Left lobe of liver (tissue), 2 donors: ENCODE measurements at regions not wholly inside any gene's neighbourhood (a gene's known extent, or its start where the extent isn't known, plus 50 kb on each side); places are given as distances from the start of the nearest gene placed in this dataset.

ENCODE experiments used
- ATAC-seq: fragments of 200-7000 bp; cut with Tn5 transposase; one replicate; pipeline ENCODE4 v1.9.1; 2020; ENCODE audit warnings: mild to moderate bottlenecking, moderate library complexity
- DNase-seq: peaks from one replicate; pipeline ENCODE4 v3.0.0-alpha.2; 2020; ENCODE audit warnings: low spot score
- donor health status: DM: no; HTN: no; CAD: no; lungs with moderate emphysema.
- donor health status: DM: no; HTN: yes; CAD: no.

DNA sequence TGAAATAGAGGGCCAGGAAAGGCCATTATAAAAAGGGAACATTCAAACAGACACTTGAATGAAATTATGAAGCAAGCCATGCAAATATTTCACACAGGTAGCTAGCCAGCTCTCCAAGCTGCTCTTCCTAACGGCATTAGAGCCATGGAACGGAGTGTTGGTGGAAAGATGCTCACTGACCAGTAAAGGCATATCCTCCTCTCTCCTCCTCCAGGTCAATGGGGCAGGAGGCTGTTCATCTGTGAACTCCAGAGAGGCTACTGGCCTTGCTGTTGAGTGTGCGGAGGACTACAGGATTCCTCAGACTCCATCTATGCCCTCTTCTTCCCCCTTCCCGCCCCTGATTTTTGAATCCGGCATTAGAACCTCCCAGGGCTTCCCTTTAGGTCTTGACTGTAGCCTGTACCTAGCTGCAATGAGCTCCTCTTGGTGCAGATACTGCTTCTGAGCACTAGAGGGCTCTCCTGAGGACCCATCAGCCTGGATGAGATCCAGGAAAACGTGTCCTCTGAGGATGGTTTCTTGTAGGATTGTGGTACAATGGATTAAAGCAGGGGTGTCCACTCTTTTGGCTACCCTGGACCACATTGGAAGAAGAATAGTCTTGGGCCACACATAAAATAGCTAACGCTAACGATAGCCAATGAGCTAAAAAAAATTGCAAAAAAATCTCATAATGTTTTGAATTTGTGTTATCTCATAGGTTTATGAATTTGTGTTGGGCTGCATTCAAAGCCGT is 162.2 kb downstream of the SREK1 start:
- ATAC-seq = peak; percentile 97

DNA sequence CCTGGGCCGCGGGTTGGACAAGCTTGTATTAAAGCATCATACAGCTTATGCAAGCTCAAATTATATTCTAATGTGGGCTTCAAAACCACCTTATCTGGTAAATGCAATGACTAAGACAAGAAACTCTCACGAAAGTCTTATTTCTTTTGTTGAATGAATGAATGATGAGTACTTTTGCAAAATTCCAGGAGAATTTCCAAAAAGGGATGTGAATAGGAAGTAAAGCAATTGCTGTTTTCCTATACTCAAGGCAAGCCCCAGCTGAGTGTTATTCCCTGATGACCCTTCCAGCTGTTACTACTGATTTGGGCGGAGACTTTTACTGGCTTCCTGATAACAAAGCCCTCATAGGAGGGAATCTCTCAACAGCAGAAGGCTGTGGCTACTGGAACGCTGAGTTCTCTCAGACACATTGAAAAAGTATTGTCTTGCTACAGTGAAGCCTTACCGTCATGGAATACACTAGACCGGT is 162.8 kb downstream of the SREK1 start:
- DNase-seq = no peak
- ATAC-seq = no peak

More for the DNA sequence above, 162.2 kb downstream of the SREK1 start:
- peak; percentile 58 for DNase-seq

DNA sequence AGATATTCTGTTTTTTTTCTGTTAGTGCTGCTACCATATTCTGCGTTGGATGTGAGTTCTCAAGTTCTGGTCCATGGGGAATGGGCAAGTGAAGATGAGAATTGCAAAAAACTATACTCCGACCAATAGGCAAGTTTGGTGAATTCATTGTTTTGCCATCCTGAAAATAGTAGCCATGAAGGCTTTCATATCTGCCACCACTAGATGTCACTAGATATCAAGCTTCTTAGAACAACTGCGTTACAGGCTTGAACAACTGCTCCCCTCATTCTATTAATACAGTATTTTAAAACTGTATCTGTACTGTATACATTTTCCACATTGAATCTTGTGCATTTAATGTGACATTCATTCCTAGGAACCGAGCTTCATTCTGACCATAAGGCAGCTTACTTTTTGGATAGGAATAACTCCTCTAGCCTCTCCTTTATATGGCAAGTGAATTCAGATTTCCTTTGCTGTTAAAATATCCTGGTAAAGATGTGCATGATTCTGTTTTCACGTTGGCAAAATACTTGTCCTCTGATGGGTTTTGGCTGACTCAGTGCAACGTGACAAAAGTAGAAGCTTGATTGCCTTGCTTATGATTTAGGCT is 163.6 kb downstream of the SREK1 start:
- ATAC-seq = peak; percentile 88
- DNase-seq = no peak

DNA sequence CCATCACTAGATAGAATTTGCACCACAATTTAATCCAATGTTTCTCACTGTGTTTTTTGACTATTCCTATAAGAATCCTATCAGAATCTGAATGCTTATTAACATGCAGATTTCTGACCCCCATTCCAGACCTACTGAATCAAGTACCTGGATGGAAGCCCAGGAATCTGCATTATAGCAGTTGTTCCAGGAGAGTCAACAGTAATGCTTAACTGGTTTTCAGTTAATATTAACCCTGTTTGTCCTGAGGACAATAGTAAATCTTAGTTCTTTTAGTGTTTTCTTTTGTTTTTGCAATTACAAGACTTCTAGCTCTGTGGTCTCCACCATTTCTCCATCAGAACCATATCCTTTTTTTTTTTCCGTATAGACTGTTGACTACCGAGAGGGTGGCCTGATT is 168.2 kb downstream of the SREK1 start:
- DNase-seq (no peak), ATAC-seq (no peak)

DNA sequence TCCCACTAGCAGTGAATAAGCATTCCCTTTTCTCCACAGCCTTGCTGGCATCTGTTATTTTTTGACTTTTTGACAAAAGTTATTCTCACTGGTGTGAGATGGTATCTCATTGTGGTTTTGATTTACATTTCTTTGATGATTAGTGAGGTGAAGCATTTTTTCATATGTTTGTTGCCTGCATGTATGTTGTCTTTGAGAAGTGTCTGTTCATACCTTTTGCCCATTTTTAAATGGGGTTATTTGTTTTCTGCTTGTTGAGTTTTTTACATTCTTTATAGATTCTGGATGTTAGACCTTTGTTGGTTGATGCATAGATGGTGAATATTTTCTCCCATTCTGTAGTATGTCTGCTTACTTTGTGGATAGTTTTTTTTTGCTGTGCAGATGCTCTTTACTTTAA is 171.7 kb downstream of the SREK1 start:
- DNase-seq (no peak), ATAC-seq (no peak)

DNA sequence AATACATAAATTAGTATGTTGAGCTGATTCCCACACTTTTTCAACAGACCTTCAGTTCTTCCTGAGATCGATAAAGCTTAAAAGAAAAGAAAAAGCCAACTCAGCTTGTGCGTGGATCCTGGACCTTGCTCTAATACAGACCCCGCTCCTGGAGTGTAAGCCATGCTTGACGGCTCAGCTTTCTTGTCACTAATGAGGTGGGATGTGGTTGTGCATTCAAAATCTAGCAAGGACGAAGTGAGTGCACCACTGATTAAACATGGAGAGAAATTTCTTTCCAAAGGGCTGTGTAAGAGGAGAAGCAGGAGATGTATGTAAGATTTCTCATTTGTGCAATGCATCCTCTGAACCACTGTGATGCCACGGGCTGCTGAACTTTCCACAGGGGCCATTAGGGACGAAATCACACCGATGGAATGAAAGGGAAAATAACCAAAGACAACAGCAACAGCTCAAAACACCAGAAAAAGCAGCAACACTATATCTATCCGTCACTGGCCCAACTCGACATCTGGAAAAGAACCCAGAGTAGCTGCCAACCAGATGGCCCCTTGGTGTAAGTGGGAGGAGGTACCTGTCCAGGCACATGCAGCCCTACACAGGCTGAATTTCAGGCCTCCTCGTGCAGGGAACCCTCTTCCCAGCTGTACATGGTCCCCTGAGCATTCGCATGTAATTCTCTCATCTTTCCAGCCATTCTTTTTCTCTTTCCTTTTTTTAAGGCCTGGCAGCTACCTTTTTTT is 178.9 kb downstream of the SREK1 start:
- no peak for ATAC-seq

DNA sequence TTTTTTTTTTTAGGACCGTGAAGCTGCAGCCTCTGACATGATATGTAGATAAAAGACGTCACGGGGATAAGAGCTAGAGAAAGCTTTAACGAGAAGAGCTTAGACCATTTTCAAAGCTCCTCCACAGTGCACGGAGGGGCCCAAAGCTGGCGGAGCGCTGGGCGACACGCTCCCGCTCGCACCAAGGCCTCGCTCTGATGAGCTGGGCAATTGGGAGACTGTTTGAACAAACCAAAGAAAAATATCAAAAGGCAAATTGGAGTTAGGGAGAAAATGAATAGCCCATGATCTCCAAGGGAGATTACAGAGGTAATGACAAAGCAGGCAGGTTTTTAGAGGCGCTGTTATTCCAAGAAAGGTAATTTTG is 179.4 kb downstream of the SREK1 start:
- DNase-seq = no peak
- no peak for ATAC-seq

More for the DNA sequence above, 178.9 kb downstream of the SREK1 start:
- no peak for DNase-seq

DNA sequence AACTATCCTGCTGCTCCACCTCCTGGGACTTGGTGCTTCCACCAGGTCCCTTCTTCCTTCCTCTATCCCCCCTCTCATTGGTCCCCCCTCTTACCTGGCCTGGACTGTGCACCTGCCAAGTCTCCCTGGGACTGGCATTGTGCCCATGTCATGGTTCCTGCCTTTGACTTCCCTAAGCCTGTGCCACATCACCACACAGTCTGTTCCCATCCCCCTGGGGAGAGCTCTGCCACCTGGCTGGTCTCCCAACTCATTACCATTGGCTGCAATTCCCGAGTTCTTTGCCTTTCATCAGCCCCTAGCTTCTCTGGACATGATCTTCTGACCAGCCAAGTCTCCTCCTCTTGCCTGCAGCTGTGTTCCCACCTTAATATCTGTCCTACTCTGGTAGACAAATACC is 180.3 kb downstream of the SREK1 start:
- peak; percentile 62 for ATAC-seq
- DNase-seq = no peak

DNA sequence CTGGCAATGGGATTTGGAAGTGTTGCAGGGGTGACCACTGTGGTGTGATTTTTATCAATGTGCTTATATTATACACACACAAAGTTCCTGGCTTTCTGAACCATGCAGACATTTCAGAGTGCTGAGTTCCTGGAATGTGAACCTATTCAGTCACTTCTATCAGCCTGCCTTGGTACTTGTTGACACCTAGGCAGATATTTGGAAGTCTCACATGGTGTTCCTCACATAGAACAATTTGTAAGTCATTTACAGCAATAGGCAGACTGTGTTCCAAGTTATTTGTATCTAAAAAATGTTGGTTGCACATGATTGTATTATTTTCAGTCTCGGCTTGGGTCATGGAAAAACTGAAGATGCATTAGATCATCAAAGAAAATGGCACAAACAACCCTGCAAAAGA is 182.2 kb downstream of the SREK1 start:
- no peak for ATAC-seq

DNA sequence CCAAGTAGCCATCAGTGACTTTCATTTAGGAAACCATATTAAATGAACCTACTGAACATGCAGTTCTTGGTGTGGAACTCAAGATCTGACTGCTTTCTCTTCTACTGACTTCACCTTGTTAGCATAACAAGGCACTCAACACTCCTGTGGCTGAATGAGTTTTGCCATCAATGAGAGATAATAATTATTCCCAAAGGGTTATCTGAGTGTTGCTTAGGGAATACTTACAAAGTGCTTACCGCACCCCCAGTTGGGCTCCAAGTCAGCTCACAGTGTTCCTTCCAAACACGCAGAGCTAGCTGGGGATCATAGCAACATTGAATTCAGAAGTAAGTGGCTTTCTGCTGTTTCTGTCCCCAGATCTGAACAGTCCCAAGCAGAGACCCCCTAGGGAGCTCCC is 182.9 kb downstream of the SREK1 start:
- DNase-seq (no peak), ATAC-seq (no peak)

More for the DNA sequence above, 182.2 kb downstream of the SREK1 start:
- no peak for DNase-seq

DNA sequence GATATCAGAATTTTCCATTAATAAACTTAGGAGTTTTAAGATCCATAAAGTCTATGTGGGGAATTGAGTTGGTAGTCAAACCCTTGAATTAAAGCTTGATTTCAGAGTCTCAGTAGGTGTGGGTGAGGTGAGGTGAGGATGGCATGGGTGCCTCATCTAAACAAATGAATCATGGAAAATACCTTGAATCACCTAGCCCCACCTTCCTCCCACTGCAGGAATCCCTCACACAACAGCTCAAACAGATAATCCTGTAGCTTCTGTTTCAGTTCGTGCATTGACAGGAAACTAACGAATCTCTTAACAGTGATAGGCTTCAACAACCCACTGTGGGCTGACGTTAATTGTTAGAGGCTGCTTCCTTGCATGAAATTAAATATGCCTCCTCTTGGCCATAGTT is 185.0 kb downstream of the SREK1 start:
- ATAC-seq (no peak), DNase-seq (no peak)

DNA sequence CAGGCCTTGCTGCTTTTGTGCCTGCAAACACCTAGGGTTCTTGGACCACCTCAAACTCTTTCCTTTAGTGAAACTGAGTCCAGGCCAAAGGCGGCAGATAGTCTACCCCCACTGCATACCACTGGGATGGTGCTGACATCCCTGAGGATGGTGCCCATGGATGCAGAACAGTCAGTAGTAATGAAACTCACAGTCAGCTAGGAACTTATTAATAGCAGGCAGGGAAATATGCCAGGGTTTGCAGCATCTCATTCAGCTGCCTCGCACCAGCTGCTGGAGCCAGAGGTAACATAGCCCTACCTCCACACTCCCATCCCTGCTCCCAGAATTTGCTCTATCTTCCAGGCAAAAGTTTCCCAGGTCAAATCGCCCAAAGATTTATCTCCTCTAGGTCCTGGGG is 189.1 kb downstream of the SREK1 start:
- ATAC-seq (no peak), DNase-seq (no peak)

DNA sequence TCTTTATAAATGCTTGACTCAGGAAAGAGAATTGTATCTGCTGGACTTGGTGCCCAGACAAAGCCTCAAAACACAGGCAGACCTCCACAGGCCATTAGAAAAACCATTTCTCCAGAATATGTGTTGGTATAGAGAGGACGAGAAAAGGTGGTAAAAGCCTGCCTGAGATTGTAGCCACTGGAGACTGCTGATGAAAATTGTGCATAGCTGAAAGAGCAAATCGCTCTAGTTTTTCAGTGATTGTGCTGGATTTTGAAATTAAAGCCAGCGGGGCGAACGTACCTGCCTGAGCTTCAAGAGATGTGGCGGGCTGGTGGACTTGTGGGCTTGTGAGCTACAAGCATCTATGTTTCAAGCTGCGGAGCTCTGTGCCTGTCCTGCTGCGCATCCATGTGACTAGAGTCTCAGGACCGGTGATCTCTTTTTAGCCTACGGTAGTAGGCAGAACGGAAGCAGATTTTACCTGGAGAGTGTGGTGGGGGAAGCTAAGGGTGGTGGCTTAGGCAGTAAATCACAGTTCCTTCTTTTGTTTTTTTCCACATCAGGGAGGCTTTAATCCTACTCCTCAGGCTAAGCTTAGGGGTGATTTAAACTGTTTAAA is 193.6 kb downstream of the SREK1 start:
- DNase-seq (no peak), ATAC-seq (no peak)

DNA sequence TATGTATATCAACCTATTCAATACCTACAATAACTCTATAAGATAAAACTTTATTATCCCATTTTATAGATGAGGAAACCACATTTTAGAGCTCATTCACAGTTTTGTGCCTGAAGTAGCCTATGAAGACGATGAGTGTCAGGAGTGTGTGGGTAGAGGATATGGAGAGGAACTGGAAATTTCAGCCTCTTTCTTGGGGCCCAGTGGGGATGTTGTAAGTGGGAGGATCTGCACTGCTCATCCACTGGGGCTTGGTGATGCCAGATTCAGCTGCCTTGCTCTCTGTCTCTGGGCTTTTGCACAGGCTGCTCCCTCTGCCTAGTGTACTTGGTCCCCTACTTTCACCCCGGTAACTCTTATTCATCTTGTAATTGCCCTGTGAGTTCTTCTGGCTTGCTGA is 194.7 kb downstream of the SREK1 start:
- DNase-seq = no peak
- ATAC-seq = no peak

DNA sequence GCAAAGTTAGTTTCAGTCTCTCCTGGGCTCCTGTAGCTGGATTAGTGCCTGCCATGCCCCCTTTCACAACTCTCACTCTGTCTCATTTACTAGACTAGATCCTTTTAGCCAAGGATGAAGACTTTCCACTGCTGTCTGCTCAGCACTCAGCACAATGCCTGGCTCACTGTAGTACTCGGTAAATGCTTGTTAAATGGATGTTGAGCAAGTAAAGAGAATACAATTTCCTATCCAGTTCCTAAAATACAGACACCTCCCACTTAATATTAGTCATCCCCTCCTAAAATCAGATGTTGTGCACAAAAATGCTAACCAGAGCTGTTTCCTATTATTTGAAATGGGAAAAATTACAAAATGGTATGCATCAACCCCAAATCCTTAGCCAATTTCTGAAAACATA is 195.8 kb downstream of the SREK1 start:
- ATAC-seq (no peak), DNase-seq (no peak)

DNA sequence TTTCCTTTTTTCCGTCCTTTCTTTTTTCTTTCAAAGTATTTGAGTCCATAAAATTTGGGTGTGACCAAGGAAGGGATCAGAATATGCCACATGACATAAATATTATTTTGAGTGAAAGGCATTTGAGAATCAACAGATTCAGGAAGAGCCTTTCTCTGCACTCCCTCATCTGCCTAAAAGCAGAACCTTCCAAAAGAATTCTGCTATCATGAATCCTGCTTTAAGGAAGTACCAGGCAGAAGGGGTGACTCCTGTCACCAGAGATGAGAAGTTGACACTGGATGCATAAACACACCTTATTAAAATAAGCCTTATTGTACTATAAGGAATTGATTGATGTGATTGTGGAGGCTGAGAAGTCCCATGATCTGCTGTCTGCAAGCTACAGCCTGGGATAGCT is 196.7 kb downstream of the SREK1 start:
- DNase-seq = no peak

DNA sequence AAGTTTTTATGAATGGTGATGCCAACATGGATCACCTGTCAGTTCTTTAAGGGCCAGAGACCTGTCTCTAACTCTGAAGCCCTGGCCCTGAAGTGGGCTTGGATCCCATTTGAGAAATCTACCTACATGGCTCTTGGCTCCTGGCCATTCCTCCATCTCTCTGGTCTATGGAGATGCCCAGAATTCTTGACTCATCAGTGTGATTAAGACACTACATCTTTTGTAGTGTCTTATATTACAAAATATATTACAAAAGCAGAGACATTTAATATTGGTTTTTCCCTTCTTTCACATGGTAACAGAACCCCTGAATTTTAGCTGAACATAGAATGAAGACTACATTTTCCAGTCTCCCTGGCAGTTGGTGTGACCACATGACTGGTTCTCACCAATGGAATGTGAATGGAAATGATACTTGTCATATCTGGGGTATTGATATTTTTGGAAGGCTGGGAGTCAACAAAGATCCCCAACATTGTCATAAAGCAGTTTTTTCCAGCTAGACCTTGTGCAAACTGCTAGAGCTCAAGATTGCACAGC is 198.3 kb downstream of the SREK1 start:
- ATAC-seq = no peak

More for the DNA sequence above, 196.7 kb downstream of the SREK1 start:
- no peak for ATAC-seq

DNA sequence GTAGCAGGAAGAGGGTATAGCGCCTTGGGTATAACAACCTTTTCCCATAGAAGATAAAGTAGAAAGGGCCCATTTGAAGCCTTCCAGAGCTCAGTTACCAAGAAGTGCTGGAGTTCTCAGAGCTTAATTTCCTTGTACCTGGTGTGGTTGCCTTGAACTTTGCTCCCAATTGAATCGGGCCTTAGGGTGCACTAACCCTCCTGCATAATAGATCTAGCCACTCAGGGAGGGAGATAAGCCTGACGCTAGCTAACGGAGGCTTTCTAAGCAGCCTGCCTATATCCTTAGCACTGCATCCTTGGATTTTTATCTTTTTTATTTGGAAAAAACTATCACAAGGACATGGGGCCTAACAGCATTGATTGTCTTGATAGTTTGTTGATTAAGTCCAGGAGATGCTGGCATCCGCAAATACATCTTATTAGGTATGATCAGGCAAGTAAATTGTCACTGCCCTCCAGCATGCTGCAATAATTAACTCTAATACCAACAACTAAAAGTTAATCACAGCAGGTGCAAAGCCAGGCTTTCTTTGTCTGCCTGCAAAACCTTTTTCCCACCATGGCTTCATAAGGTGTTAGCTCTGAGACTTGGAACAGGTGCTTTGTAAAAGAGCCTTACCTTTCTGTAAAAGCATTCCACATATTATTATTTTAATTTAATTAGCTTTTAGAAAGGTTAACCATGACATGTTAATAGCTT is 199.4 kb downstream of the SREK1 start:
- ATAC-seq = no peak
- no peak for DNase-seq

More for the DNA sequence above, 198.3 kb downstream of the SREK1 start:
- no peak for DNase-seq

DNA sequence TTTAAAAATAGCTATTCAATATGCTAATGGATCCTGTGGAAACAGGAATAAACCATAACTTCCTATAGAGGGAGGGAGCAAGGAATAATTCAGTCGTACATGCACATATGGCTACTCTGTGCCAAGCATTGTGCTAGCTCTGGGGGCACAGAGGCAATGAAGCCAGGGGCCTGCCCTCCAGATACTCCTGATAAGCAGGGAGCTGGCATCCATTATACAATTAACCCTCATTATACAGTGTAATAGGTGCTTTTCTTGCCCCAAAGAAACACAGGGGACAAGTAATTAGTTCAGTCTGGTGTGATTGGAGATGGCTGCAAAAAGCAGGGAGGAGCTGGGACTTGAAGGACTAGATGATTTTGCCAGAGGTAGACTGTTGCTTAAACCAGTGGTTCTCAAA is 200.4 kb downstream of the SREK1 start:
- DNase-seq (no peak), ATAC-seq (no peak)

DNA sequence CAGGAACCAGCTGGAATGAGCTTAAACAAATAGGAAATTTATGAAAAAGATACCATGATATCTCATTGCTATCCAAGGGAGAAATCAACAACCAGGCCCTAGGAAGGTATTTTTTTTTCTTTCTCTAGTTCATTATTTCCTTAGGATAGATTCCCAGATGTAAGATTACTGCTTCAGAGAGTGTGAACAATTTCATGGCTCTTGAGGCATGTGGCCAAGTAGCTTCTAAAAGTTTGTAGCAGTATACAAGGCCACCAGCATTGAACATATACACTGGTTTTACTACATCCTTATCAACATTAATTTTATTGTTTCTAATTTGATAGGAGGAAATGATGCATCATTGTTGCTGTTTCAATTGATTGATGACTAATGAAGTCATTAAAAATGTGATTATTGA is 201.2 kb downstream of the SREK1 start:
- no peak for DNase-seq
- no peak for ATAC-seq

DNA sequence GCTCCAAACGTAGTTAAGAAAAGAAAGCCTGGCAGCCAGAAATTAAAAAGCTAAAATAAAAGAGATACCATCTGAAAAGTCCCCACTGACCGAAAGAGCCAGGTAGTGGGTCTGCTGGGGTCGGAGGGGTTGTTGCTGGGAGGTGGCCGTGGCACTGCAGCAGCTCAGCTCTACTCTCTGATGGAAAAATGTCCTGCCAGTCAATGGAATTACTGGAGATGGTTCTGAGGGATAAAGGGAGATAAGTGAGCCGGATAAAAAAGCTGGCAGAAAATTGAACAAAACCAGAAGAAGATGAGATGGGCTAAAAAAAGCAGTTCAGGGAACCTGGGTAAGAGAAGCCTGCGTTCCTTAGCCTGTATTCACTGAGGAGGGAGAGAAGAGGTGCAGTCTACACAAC is 202.8 kb downstream of the SREK1 start:
- DNase-seq (no peak), ATAC-seq (no peak)
